GM12874 (cell line): ENCODE measurements at regions not wholly inside any gene's neighbourhood (a gene's known extent, or its start where the extent isn't known, plus 50 kb on each side); places are given as distances from the start of the nearest gene placed in this dataset.

Experiments used
- CTCF ChIP-seq: IDR thresholded peaks from 2 replicates; pipeline ENCODE4 v1.5.1; 2011; ENCODE audit warnings: low read depth, mild to moderate bottlenecking, control low read depth, low read length, moderate library complexity; ENCODE audit not compliant: insufficient read depth

- no peak for TF ChIP-seq CTCF
These were observed 79.8 kb upstream of the CCDC71L start for GRCh38 chr7:106740806-106741205.

- TF ChIP-seq CTCF, result no peak
These were observed 83.7 kb upstream of the CCDC71L start for GRCh38 chr7:106744563-106745091.

- TF ChIP-seq CTCF, result no peak
These were observed 86.8 kb upstream of the CCDC71L start for GRCh38 chr7:106747804-106748203.

GRCh38 chr7:106749165-106749564, 88.2 kb upstream of the CCDC71L start:
- no peak for TF ChIP-seq CTCF

- TF ChIP-seq CTCF, result no peak
These were observed 89.8 kb upstream of the CCDC71L start for GRCh38 chr7:106750773-106751172.

- TF ChIP-seq CTCF, result no peak
These were observed 91.4 kb upstream of the CCDC71L start for GRCh38 chr7:106752367-106752766.

GRCh38 chr7:106755641-106756040, 94.7 kb upstream of the CCDC71L start:
- TF ChIP-seq CTCF, result no peak
